ENCODE measurements at regions not wholly inside any gene's neighbourhood (a gene's known extent, or its start where the extent isn't known, plus 50 kb on each side); places are given as distances from the start of the nearest gene placed in this dataset.

GRCh38 chr3:182479419-182480336 is 313.6 kb upstream of the ATP11B start:
- TF ChIP-seq CTCF (IDR thresholded peaks at IDR 0.05; ENCODE audit: low read length) (no peak), EZH2 (IDR thresholded peaks at IDR 0.05; ENCODE audit: borderline replicate concordance, low read length) (no peak)

Measured in OCI-LY1 (cell line).